CD4-positive, alpha-beta T cell treated with Interleukin-17A for 1 hour (primary cell): ENCODE measurements at regions not wholly inside any gene's neighbourhood (a gene's known extent, or its start where the extent isn't known, plus 50 kb on each side); places are given as distances from the start of the nearest gene placed in this dataset.

Experiments used
- DNase-seq: peaks from one replicate; pipeline ENCODE4 v3.0.0-alpha.2; 2020

- no peak for DNase-seq
Observed at GRCh38 chr7:41877118-41877517, 174.2 kb upstream of the INHBA start.

GRCh38 chr7:41875513-41875912 is 172.6 kb upstream of the INHBA start:
- no peak for DNase-seq

- no peak for DNase-seq
Observed at GRCh38 chr7:41874201-41874785, 171.4 kb upstream of the INHBA start.

DNA sequence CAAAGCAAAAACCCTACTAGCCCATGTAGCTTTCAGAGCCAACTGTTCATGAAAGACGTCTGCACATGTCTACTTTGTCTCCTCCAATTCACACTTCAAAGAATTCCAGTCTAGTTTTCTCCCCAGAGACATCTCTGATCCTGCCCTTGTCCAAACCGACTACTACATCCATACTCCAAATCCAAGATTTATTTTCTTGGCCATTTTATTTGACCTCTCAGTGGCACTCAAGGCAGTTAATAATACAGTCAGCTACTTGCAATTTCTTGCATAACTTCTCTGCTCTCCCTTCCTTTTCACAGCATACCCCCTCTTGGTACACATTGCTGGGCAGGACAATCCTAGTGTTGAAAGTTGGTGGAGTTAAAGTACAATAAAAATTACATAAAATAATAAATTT is 170.9 kb upstream of the INHBA start:
- no peak for DNase-seq

DNA sequence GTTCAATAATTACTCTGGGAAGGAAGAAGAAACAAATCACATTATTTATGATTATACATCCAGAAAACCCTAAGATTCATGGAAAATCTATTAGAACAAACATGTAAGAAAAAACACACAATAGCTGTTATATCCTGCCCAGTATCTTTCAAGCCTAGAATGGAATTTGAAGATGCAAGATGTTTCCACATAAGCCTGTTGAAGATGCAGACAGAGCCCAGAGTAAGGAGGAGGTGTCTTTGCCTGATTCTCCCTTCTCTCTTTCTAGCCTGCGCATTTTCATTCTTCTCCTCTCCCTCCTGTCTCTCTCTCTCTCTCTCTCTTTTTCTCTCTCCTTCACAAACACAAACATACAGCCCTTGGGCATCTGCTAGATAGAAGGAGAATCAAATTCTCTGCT is 170.1 kb upstream of the INHBA start:
- no peak for DNase-seq

DNA sequence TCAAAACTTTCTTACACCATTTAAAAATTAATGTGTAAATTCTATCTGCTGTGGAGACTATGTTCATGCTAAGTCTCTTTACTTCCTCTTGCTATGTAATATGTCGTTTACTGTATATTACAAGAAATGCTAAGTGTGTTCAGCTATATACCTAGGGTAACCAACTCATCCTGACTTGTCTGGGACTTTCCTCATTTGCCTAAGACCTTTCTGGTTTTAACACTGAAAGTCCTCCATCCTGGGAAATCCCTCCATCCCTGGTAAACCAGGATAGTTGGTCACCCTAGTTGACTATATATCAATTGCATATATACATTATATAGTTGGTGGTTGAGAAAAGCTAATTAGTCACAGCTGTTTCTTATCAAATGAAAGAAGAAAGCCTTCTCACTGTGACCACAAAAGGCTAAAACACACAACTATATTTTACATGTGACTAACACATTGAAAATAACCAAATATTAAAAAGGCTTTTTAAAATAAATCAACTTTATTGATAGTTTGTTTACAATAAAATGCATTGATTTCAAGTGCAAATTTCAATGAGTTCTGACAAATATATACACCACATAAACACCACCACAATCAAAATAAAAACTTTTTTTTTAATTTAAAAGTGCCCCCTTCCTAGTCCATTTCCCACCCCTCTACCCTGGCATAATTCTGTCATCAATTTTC is 167.7 kb upstream of the INHBA start:
- DNase-seq: no peak

DNA sequence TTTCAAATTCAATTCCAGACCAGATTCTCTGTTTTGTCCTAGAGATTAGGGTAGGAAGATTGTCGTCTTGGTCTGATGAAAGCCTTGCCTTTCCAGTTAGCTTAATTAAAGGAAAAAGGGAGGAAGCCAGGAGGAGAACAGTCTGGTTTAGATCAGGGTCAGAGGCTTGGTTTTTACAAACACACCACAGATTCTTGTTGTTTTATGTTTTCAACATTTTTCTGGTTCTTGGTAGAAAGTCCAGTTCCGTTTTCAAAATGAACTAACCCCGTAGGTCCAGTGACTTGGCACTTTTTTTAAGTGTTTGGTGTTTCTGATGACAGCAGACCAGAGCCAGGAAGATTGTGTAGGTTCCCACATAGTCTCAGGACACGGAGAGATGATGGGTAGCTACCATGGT is 167.1 kb upstream of the INHBA start:
- DNase-seq: no peak

DNA sequence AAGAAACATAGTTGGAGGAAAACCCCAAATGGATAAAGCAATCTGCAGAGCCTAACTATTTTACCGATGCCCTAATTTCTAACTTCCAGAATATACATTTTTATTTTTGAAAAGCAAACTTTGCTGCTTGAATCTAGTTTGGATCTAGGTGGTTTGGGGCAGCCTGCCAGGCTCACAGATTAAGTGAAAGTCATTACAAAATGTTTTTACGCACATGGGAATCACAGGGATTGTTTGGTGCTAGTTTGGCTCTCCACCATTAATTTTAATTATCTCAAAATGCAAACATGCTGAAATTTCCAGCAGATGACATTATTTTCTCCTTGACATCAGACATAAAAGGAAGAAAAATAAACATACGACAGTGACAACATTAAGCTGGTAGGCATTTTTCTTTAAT is 166.7 kb upstream of the INHBA start:
- DNase-seq: no peak

GRCh38 chr7:41869091-41869490 is 166.2 kb upstream of the INHBA start:
- no peak for DNase-seq

DNA sequence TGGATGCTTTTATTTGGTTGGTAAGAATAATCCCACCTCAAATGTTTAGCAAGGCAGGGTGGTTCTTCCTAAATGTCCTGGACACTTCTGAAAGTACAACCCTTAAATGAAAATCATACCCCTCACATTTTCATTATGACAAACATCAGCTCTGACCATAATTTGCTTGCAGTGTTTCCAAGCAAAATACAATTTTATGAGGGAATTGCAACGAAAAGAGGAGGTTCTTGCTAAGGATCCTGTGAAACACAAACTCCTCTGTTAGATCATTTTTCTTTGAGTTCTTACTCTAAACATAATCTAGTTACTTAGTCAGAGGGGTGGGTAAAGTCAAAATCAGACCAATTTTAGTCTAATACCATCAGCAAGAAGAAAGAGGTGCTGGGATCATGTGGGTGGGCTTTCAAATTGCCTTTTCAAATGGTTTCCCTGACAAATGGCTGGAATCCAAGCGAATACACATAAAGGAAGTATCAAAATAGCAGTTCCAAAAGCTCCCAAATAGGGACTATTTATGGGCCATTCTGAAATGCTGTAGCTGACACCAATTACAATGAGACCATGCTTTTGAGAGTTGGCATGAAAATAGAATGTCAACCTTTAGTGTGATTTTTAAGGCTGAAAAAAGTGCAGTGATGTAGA is 164.9 kb upstream of the INHBA start:
- no peak for DNase-seq

- no peak for DNase-seq
Observed at GRCh38 chr7:41862261-41862660, 159.4 kb upstream of the INHBA start.

- no peak for DNase-seq
Observed at GRCh38 chr7:41861642-41862041, 158.8 kb upstream of the INHBA start.

DNA sequence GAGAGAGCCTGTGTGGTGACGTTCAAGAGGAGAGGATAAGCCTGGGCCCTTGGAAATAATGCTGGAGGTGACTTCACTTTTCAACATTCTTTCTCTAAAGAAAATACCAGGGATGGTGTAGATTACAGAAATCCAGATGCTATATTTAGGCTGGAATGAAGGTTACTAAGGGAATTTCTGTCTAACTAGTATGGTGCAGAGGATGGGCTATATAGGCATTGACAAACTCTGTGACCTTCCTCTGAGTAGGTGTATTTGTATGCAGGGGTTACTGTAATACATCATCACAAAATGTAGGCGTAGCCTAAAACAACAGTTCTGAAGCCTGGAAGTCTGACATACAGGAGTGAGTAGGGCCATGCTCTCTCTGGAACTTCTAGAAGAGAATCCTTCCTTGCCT is 155.3 kb upstream of the INHBA start:
- DNase-seq: no peak

GRCh38 chr7:41855798-41856197 is 152.9 kb upstream of the INHBA start:
- DNase-seq: no peak

- no peak for DNase-seq
Observed at GRCh38 chr7:41847606-41848005, 144.7 kb upstream of the INHBA start.

DNA sequence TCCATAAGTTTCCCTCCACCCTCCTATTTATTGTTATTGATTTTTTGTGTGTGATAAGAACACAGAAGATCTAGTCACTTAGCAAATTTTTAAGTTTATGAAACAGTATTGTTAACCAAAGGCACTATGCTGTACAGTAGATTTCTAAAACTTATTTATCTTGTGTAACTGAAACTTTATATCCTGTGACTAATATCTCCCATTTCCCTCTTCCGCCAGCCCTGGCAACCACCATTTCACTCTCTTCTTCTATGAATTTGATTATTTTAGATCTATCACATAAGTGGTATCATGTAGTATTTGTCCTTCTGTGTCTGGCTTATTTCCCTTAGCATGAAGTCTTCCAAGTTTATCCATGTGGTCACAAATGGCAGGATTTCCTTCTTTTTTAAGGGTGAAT is 144.3 kb upstream of the INHBA start:
- no peak for DNase-seq

DNA sequence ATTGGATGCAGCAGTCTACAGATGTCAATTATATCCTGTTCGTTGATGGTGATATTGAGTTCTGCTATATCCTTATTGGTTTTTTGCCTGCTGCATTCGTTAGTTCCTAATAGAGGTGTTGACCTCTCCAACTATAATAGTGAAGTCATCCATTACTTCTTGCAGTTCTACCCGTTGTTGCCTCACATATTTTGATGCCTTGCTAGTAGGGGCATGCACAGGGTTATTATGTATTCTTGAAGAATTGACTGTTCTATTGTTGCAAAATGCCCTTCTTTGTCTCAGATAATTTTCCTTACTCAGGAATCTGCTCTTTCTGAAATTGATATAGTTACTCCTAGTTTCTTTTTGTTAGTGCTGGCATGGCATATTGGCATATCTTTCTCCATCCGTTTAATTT is 140.1 kb upstream of the INHBA start:
- DNase-seq: no peak

DNA sequence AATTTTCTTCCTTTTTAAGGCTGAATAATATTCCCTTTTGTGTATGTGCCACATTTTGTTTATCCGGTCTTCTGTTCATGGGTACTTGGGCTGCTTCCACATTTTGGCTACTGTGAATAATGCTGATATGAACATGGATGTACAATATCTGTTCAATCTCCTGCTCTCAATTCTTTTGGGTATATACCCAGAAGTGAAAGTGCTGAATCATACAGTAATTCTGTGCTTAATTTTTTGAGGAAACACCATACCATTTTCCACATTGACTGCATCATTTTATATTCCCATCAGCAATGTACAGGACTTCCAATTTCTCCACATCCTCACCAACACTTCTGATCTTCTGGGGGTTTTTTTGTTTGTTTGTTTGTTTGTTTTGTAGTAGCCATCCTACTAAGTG is 135.0 kb upstream of the INHBA start:
- no peak for DNase-seq

GRCh38 chr7:41835976-41836530 is 133.2 kb upstream of the INHBA start:
- DNase-seq: no peak

- no peak for DNase-seq
Observed at GRCh38 chr7:41834805-41835694, 132.2 kb upstream of the INHBA start.

GRCh38 chr7:41832941-41833340 is 130.1 kb upstream of the INHBA start:
- no peak for DNase-seq

- DNase-seq: no peak
Observed at GRCh38 chr7:41830271-41830670, 127.4 kb upstream of the INHBA start.

DNA sequence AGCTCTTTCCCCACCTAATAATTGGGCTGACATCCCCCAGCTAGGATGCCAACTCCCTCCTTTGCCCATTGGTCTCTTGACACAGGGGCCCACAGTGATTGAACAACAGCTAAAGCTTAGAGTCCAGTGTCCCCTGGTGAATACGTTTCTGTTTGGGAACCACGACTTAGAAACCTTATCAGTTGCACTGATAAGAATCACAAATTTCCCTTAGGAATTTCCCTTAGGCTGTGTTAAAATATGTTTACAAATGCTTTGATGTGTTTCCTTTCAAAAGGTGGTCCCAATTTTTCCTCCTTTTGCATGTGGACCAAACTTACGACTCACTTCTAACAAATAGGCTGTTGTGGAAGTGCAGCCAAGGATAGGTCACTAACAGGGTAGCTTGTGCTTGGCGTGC is 126.0 kb upstream of the INHBA start:
- DNase-seq: no peak
